GM18511 (cell line): ENCODE measurements at regions not wholly inside any gene's neighbourhood (a gene's known extent, or its start where the extent isn't known, plus 50 kb on each side); places are given as distances from the start of the nearest gene placed in this dataset.
"Not testable (repeated sequence)": the region's sequence is repeated elsewhere in the genome, so short reads cannot be mapped to it uniquely, and the experiment has no call there.

Experiments used
- ATAC-seq: cut with Tn5 transposase; IDR thresholded peaks from one replicate; pipeline ENCODE4 v1.9.1; 2021; ENCODE audit warnings: mild to moderate bottlenecking, moderate library complexity; ENCODE audit not compliant: unreplicated experiment

DNA sequence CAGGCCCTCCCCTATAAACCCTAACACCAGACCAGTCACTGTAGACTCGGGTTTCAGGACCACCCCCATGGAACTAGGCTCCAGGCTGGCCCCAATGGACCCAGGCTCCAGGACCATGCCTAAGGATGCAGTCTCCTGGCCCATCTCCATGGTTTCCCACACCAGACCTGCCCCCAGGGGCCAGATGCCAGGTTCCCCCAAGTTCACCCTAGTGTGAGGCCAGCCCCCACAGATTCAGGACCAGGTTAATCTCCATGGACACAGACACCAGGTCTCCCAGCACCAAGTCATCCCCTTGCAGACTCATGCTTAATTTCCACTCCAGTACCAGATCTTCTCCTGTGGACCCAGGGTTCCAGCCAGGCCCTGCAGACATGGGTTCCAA is 103.8 kb upstream of the LANCL2 start:
- no peak for ATAC-seq

DNA sequence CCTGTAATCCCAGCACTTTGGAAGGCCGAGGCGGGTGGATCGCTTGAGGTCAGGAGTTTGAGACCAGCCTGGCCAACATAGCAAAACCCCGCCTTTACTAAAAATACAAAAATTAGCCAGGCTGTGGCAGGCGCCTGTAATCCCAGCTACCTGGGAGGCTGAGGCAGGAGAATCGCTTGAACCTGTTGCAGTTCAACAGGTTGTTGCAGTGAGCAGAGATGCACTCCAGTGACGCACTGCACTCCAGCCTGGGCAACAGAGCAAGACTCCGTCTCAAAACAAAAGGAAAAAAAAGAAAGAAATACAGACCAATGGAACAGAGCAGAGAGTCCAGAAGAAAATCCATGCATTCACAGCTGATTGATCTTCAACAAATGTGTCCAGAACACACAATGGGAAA is 99.8 kb upstream of the LANCL2 start:
- not testable (repeated sequence) for ATAC-seq

DNA sequence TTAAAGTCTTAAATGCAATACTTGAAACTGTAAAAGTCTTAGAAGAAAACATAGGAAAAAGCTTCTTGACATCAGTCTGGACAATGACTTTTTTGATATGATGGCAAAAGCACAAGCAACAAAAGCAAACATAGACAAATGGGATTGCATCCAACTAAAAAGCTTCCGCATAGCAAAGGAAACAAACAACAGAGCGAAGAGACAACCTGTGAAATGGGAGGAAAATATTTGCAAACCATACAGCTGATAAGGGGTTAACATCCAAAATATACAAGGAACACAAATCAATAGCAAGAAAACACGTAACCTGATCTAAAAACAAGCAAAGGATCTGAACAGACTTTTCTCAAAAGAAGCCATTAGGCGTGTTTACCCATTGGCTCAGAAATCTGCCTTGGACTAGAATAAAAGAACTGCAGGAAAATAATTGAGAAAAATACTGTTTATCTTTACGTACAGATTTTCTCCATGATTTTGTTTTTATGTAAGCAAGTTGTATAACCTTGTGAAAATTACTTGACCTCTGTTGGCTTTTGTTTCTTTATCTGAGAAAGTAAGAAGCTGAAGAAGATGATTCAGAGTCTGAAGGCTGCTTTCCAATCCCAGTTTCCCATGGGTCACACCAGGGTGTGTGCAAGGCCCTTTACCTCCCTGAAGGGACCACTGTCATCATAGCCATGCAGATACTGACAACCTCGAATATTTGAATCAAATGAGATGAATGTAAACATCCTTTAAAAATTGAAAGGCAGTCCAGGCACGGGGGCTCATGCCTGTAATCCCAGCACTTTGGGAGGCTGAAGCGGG is 99.1 kb upstream of the LANCL2 start:
- ATAC-seq: no peak

DNA sequence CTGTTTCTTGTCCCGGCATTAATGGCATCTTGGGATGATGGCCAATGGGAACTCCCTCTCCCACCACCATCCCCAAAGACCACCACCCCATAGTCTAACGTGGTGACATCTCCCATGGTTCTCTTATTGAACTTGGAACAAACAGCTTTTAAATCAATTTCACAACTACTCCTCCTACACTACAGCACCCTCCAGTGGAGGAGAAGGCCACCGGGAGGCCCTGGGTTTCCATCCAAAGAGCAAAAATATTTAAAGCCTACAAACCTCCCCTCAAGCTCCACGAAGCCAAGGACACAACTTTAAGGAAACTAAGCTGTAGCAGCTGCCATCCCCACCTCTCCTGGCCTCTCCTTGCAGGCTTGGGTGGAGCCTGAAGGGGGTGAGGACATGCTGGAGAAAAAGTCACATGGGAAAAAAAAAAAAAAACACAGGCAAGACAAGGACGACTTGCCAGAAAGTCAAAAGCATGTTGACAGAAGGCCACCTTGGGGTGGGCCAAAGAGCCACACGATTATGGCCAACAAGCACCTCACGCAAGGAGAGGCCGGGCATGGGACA is 94.0 kb upstream of the LANCL2 start:
- no peak for ATAC-seq

DNA sequence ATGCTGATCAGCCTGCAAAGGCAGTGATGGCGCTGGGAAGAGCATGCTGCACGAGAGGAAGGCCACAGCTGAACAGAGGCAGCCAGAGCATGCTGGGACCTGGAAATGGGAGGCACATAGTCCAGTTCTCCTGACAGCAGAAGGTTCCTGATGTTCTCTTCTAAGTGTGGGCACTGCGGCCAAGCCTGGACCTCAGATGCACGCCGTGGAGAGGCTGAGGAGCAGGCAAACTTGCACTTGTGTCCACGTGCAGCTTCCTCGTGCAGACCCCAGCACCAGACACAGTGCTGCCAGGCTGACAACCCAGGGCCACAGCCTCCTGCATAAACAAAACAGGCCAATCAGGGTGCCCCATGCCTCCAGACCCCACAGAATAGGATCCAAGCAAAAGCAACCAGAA is 93.5 kb upstream of the LANCL2 start:
- no peak for ATAC-seq

DNA sequence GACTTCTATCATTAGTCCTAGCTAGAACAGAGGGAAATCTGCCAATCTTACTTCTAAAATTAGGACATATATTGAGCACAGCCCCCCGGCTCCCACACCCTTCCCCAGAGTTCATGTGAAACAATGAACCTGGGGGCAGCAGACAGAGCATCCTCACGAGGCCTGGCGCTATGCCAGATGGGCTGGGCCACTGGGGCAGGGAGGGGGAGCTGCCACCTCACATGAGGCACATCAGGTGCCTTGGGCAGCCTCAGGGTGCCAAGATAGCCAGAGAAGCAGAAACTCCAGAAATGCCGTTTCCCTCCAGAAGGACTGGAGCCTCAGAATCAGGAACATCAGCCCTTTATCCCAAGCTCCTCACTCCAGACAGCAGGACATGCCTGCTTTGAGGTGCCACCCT is 92.8 kb upstream of the LANCL2 start:
- no peak for ATAC-seq

DNA sequence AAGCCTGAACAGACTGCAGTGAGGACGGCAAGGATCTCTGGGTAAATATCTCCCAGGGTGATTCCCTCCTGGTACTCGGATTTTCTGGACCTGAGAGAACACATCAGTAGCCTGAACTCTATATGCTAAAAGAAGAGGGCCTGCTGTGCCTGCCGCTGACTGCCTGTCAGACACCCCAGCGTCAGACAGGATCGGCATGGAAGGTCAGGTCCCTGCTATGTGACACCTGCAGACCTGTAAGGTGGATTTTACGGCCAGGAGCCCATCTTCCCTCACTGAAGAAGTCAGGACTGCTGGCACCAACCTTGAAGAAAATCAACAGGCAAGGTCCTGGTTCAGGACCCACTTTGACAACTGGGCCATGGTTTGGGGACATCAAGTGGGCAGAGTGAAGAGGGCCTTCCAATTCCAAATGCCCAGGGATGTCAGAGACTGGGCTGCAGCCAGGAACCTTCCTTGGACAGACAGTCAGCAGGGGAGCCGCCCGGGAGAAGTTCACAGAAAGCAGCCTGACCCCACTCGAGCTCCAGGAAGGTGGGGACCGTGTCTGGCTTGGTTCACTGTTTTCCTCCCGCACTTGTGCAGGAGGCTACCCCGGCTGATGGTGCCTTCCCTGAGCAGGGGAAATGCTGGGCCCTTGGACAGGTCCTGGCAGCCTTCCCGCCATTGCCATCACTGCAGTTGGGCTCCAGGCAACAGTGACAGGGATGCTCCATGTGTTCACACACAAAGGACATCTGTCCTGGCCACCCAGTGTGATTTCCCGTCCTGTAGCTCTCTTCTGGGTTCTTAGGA is 91.8 kb upstream of the LANCL2 start:
- no peak for ATAC-seq

DNA sequence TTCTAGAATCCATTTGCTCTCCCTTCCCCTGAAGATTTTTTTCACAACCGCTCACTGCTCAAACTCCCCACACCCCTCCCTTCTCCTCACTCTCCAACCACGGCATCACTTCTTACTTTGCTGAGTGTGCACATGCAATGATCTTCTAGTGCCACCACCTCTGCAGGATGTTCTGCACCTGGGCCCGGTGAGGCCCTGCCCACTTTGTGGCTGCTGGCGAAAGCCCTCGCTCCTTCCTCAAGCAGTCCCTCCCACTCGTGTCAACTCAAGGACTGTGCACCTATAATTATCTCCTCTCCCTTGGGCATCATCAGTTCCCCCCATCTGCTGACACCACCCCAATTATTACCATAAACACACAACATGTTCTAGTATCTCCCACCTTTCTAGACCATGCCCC is 91.0 kb upstream of the LANCL2 start:
- no peak for ATAC-seq

DNA sequence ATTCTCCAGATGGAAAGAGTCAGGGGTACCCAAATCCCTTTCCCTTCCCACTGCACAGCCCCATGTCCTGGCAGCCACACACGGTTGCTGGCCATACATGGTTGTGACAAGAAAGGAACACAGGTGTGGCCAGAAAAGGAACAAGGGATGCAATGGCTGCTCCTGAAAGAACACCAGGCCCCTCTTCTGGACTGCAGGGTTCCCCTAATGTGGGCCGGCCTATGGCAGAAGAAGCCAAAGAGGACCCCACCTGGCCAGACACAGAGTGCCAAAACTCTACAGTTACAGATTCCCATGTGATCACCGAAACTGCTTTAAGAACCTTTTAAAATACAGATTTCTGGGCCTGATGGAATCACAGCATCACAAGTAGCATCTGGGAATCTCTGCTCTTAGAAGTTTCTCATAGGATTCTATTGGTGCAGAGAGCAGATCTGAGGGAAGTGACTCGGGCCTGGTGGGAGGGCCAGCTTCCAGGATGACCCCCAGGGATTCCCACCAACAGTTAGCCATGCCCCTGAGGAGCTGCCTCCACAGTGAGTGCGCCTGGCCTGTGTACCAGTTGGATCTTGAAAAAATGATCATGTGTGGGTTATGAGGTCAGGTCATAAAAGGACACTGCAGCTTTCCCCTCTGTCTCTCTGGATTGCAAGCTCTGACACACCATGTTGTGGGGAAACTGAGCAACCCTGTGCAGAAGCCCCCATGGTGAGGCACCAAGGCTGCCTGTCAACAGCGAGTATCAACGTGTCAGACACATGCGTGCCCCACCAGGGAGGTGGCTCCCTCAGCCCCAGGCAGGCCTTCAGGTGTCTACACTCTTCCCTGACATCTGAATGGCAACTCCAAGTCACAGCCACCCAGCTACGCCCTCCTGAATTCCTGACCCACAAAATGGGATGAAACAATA is 89.6 kb upstream of the LANCL2 start:
- ATAC-seq: no peak

DNA sequence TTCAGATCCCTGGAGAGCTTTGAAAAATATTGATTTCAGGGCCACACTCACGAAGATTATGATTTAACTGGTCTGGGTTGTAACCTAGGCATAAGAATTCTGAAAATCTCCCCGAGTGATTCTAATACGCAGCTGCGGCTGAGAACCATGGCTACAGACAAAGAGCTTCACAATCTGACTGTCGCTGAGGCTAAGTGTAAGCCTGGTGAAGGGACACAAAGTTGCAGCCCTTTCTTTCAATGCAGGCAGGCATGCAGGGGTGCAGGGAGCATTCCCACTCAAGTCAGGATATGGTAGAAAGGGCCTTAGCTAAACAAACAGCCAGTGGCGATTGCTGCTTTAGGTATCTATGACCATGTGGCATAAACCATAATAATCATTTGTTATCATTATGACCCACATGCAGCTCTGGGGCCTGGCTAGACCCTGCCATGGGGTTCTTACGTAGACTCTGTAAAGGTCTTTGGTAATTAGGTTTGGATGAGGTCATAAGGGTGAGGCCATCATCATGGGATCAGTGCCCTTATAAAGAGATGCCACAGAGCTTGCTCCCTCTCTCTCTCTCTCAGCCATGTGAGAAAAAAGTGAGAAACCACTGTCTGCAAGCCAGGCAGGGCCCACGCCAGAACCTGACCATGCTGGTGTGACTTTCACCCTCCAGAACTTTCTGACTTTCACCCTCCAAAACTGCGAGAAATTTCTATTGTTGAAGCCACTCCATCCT is 88.4 kb upstream of the LANCL2 start:
- no peak for ATAC-seq

DNA sequence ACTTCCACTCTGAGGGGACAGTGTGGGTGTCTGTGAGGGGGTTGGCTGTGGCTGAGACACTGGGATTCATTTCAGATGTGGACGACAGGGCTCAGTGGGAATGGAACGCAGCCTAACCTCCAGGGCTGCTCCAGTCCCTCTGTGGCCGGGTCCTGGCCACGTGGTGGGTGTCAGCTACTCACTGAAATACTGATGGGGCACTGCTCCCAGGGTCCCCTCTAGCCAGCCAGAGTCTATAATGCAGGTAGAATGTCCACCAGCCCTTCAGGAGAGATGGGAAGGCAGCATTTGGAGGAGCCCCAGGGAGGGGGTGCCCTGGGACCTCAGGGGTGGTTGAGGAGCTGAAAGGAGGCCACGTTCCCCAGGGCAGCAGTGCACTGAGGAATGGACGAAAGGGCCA is 87.2 kb upstream of the LANCL2 start:
- no peak for ATAC-seq

DNA sequence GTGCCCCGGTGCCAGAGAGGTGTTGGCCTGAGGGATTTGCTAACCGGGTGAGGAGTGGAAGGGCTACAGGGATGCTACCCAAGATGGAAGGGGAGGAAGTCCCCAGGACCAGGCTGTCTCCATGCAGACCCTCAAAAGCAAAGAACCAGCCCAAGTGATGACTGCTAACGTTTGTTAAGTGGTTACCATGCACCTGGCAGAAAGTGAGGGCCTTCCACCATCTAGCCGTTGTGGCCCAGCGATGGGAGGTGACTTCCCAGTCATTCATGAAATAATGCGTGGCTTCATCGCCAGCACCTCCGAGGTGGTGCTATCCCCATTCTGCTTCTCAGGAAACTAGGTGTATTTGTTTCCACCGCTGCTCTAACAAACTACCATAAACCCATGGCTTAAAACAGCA is 86.8 kb upstream of the LANCL2 start:
- no peak for ATAC-seq

DNA sequence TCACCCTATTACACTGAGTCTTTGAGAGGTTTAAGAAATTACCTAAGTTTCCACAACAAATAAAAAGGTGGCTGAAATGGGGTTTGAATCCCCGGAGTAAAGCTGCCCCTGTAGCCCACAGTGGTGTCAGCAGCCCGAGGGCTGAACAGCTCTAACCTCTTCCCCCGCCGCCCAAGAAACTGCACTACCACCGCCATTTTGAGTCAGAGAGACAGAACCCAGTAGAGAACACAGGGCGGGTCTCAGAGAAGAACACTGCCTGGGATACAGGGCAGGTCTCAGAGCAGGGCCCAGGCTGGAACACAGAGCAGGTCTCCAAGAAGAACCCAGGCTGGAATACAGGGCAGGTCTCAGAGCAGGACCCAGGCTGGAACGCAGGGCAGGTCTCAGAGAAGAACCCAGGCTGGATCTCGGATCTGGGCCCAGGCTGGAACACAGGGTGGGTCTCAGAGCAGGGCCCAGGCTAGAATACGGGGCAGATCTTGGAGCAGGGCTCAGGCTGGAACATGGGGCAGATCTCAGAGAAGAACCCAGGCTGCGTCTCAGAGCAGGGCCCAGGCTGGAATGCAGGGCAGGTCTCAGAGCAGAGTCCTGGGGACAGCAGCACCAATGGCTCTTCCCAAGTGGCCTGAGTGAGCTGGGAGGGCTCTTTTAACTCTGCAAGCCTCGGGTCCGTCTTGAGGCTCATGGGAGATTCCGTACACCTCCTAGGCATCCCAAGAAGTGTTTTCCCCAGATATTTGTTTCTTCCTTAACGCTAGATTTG is 85.9 kb upstream of the LANCL2 start:
- ATAC-seq: no peak

DNA sequence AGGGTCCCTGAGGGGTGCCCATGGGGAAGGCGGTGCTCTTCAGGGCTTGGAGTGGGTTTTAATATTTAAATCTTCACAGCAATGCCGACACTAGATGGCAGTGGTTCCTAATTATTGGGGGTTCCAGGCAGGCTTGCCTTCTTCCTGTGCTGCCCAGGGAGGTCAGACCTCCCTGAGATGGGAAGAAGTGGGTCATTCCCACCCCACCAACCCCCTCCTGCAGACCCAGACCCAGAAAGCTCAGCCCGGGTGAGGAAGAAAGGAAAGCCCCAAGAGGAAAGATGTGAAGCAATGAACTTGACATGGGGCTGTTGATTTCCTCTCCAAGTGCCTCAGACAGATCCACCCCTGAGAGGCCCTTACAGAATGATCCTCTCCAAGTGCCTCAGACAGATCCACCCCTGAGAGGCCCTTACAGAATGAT is 85.1 kb upstream of the LANCL2 start:
- ATAC-seq: peak; percentile 97

DNA sequence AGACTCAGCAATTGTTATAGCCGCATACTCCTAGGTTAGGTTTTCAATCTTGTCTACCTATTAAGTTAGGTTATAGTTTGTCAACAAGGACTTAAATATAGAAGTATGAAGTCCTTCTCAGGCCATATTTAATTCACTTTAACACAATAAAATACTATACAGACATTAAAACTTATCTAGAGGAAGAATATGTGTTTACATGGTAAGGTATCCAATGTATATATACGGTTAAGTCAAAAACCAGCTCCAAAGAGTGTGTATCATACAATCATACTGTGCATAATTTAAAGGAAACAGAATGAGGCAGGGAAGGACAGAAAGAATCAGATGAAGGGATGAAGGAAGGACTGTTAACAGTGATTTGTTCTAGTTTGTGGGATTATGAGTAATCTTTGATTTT is 79.5 kb upstream of the LANCL2 start:
- no peak for ATAC-seq

DNA sequence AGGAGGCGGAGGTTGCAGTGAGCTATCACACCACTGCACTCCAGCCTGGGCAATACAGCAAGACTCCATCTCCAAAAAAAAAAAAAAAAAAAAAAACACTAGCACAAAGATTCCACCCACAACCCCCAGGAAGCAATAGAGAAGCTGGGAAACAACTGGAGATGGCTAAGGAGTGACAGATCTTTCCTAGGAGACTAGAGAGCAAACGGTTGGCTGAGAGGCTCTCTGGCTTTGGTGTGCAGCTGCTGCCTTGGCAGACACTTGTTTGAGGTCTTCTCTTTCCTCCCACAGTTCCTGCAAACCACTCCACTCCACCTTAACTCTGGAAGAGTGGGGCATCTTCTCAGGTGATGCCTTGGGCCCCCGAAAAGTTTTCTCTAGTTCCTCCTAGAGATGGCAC is 78.5 kb upstream of the LANCL2 start:
- no peak for ATAC-seq

DNA sequence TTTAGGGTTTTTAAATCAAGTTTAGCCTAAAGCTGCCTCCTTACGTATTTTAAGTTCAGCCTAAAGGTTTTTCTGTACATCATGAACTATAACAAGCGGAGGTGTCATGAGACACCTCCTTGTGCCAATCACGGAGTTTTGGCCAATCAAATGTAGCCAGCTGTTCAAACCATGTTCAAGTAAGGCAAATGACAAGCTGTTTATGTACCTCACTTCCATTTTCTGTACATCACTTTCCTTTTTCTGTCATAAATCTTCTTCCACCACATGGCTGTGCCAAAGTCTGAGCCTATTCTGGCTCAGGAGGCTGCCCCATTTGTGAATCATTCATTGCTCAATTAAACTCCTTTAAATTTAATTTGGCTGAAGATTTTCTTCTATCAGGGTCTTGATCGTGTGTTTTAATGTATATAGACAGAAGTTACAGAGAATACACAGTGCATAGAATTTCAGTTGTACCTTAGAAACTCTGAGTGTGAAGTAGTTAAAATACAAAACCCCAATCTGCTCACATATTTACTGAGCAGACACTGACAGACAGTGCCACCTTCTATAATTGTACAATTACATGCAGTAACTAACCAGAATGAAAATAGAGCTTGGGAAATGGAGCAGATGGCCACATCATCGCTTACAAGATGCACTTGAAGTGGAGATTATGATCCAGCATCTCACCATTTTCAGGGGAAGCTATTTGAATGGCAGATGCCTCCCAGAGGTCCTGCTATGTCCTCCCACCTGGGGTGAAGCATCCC is 76.9 kb upstream of the LANCL2 start:
- ATAC-seq: no peak

DNA sequence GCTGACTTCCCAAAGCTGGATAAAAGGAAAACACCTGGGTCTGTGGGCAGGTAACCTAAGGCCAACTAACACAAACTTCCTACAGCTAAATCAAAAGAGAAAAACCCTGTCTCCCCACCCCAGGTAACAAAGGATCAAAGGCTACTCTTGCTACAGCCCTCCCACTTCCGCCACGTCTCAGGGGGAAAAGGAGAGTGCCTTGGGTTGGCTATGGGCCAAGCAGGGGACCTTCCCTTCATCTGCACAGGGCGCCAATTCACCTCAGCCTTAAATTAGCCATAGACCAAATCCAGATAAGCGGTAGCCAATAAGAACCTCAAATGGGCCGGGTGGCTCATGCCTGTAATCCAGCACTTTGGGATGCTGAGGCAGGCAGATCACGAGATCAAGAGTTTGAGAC is 69.1 kb upstream of the LANCL2 start:
- ATAC-seq: no peak
